Smooth muscle cell (in vitro differentiated cells): ENCODE measurements at regions not wholly inside any gene's neighbourhood (a gene's known extent, or its start where the extent isn't known, plus 50 kb on each side); places are given as distances from the start of the nearest gene placed in this dataset.
"Not testable (repeated sequence)": the region's sequence is repeated elsewhere in the genome, so short reads cannot be mapped to it uniquely, and the experiment has no call there.

Experiments used
- DNase-seq: peaks from one replicate; lab custom pipeline; 2025; ENCODE audit not compliant: unreplicated experiment; lab: John Stamatoyannopoulos, UW
- H2AFZ ChIP-seq: fragments of 200-600 bp; sonication (generic); 2 replicates; pipeline ENCODE4 v1.6.0; 2016; ENCODE audit warnings: antibody characterized with exemption, low read depth, mild to moderate bottlenecking
- H3F3A ChIP-seq: fragments of 200-600 bp; sonication (generic); 2 replicates; pipeline ENCODE4 v1.6.0; 2017; ENCODE audit warnings: antibody characterized with exemption, low read depth
- H3K27ac ChIP-seq: fragments of 200-600 bp; sonication (generic); 2 replicates; pipeline ENCODE4 v1.5.1; 2016; ENCODE audit warnings: low read depth, mild to moderate bottlenecking
- H3K27me3 ChIP-seq: fragments of 200-600 bp; sonication (generic); 2 replicates; pipeline ENCODE4 v1.6.1; 2016; ENCODE audit warnings: low read depth, mild to moderate bottlenecking
- H3K36me3 ChIP-seq: fragments of 200-600 bp; sonication (generic); 2 replicates; pipeline ENCODE4 v1.5.1; 2016; ENCODE audit warnings: low read depth
- H3K4me1 ChIP-seq: fragments of 200-600 bp; sonication (generic); 2 replicates; pipeline ENCODE4 v1.5.1; 2016; ENCODE audit warnings: low read depth
- H3K4me2 ChIP-seq: fragments of 200-600 bp; sonication (generic); 2 replicates; pipeline ENCODE4 v1.6.0; 2016; ENCODE audit warnings: mild to moderate bottlenecking
- H3K4me3 ChIP-seq: fragments of 200-600 bp; sonication (generic); 2 replicates; pipeline ENCODE4 v1.5.1; 2016; ENCODE audit warnings: mild to moderate bottlenecking
- H3K79me2 ChIP-seq: fragments of 200-600 bp; sonication (generic); 2 replicates; pipeline ENCODE4 v1.6.0; 2016; ENCODE audit warnings: low read depth, mild to moderate bottlenecking
- H3K9ac ChIP-seq: fragments of 200-600 bp; sonication (generic); 2 replicates; pipeline ENCODE4 v1.6.0; 2016; ENCODE audit warnings: low read depth
- H3K9me3 ChIP-seq: fragments of 200-600 bp; sonication (generic); replicated peaks from 2 replicates; pipeline ENCODE4 v1.5.1; 2016; ENCODE audit warnings: low read depth
- H4K20me1 ChIP-seq: fragments of 200-600 bp; sonication (generic); 2 replicates; pipeline ENCODE4 v1.6.0; 2016; ENCODE audit warnings: low read depth
- CTCF ChIP-seq: fragments of 200-600 bp; sonication (generic); IDR thresholded peaks from 2 replicates; pipeline ENCODE4 v1.5.1; 2017; ENCODE audit warnings: borderline replicate concordance, mild to moderate bottlenecking, antibody characterized with exemption; ENCODE audit not compliant: insufficient read depth, poor library complexity, severe bottlenecking
- whole genome bisulfite sequencing: methylation state at CpG from one replicate; pipeline ENCODE4 v1.1.7; 2016; ENCODE audit warnings: low lambda C conversion rate; 5-methylcytosine and 5-hydroxymethylcytosine counted together

- Histone ChIP-seq H3K27me3 (no peaks in the 10 kb centered on the region), H3F3A (no peaks in the 10 kb centered on the region), H3K4me1 (peaks cover 3% of the 10 kb centered on the region), H3K9ac (no peak overlapping the region), H3K4me2 (no peak overlapping the region), H3K4me3 (no peak overlapping the region), H3K27ac (no peak overlapping the region), H2AFZ (no peak overlapping the region), H4K20me1 (no peaks in the 10 kb centered on the region), H3K79me2 (no peaks in the 10 kb centered on the region), H3K36me3 (no peaks in the 10 kb centered on the region), H3K9me3 (no peaks in the 10 kb centered on the region)
- 23% methylated on average over 3 of the region's 3 CpGs for WGBS
- no peak for TF ChIP-seq CTCF
- DNase-seq: no peak
These were observed 76.7 kb upstream of the ELK3 start for GRCh38 chr12:96117460-96117859.

GRCh38 chr12:96120359-96121100, 73.6 kb upstream of the ELK3 start:
- Histone ChIP-seq H3F3A (no peaks in the 10 kb centered on the region), H3K36me3 (no peaks in the 10 kb centered on the region), H3K4me3 (no peak overlapping the region), H3K9ac (no peak overlapping the region), H3K27ac (no peak overlapping the region), H3K4me1 (peaks cover 3% of the 10 kb centered on the region), H3K79me2 (no peaks in the 10 kb centered on the region), H3K9me3 (no peaks in the 10 kb centered on the region), H2AFZ (no peak overlapping the region), H3K4me2 (peak overlapping the region; percentile 64), H4K20me1 (no peaks in the 10 kb centered on the region), H3K27me3 (no peaks in the 10 kb centered on the region)
- no peak for TF ChIP-seq CTCF
- 36% methylated on average over 4 of the region's 4 CpGs for WGBS
- no peak for DNase-seq

GRCh38 chr12:96121271-96121711, 72.9 kb upstream of the ELK3 start:
- Histone ChIP-seq H2AFZ (no peak overlapping the region), H3K4me1 (peaks cover 3% of the 10 kb centered on the region), H3K36me3 (no peaks in the 10 kb centered on the region), H3K9me3 (no peaks in the 10 kb centered on the region), H3K27me3 (no peaks in the 10 kb centered on the region), H3K79me2 (no peaks in the 10 kb centered on the region), H3K27ac (no peak overlapping the region), H3K4me2 (peak overlapping the region; percentile 64), H3K9ac (no peak overlapping the region), H4K20me1 (no peaks in the 10 kb centered on the region), H3F3A (no peaks in the 10 kb centered on the region), H3K4me3 (no peak overlapping the region)
- DNase-seq: no peak
- WGBS: 21% methylated on average over 4 of the region's 4 CpGs
- TF ChIP-seq CTCF: no peak

GRCh38 chr12:96128292-96128691, 65.9 kb upstream of the ELK3 start:
- not testable (repeated sequence) for H3K4me1 ChIP-seq, H3K79me2 ChIP-seq, H4K20me1 ChIP-seq, H3K27ac ChIP-seq, H3K9ac ChIP-seq, DNase-seq, H3K27me3 ChIP-seq, H3K9me3 ChIP-seq, H2AFZ ChIP-seq, H3K36me3 ChIP-seq, H3F3A ChIP-seq, H3K4me3 ChIP-seq, H3K4me2 ChIP-seq
- WGBS: 83% methylated on average over 7 of the region's 7 CpGs
